ENCODE measurements at regions not wholly inside any gene's neighbourhood (a gene's known extent, or its start where the extent isn't known, plus 50 kb on each side); places are given as distances from the start of the nearest gene placed in this dataset.

DNA sequence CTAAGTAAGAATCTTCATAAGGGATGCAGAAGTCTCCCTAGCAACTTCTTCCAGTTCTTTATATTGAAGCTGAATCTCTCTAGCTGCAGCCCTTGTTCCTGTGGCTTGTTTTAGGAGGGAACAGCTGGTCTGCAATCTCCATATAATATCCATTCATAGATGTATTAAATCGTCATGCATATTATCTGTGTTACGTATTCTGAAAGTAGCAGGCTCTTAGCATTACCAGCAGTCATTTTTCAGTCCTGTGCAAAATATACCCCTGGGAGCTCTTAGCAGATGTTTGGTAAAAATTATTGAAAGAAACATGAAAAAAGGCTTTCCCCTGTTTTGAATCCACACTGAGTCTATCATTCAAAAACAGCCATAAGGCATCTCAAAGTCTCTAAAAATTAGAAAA is 385.3 kb downstream of the IRS1 start:
- no peak for TF ChIP-seq ZFX (IDR thresholded peaks at IDR 0.05)
- TF ChIP-seq, protein P1, sequence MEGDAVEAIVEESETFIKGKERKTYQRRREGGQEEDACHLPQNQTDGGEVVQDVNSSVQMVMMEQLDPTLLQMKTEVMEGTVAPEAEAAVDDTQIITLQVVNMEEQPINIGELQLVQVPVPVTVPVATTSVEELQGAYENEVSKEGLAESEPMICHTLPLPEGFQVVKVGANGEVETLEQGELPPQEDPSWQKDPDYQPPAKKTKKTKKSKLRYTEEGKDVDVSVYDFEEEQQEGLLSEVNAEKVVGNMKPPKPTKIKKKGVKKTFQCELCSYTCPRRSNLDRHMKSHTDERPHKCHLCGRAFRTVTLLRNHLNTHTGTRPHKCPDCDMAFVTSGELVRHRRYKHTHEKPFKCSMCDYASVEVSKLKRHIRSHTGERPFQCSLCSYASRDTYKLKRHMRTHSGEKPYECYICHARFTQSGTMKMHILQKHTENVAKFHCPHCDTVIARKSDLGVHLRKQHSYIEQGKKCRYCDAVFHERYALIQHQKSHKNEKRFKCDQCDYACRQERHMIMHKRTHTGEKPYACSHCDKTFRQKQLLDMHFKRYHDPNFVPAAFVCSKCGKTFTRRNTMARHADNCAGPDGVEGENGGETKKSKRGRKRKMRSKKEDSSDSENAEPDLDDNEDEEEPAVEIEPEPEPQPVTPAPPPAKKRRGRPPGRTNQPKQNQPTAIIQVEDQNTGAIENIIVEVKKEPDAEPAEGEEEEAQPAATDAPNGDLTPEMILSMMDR (conservative IDR thresholded peaks at IDR 0.05) = no peak
- H3K27ac ChIP-seq = no peak overlapping the region

DNA sequence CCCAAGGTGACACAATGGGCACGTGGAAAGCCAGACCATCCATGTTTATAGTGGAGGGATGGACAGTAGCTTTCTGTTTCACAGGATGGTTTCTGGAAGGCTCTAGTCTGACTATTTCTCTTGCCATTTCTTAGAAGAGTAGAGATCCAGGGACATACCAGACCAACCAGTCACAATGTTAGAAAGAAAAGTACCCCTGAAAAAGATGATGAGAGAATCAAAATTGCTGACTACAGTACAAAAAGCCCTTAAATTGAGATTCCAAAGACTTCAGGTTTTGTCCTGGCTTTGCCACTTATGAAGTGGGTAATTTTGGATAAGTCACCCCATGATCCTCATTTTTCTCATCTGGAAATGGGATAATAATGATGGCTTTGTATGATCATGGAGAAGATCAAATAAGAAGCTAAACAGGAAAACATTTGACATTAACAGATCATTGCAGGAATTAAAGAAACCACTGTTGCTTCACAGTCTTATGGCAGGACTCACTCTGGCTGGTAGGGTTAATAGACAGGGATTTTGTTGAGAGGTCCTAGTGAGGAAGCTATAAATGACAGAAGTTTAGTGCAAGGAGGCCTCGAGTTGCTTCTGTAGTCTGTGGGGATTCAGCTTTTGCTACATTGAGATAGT is 386.0 kb downstream of the IRS1 start:
- TF ChIP-seq, protein P1 (conservative IDR thresholded peaks at IDR 0.05) = no peak
- TF ChIP-seq ZFX (IDR thresholded peaks at IDR 0.05) = no peak

DNA sequence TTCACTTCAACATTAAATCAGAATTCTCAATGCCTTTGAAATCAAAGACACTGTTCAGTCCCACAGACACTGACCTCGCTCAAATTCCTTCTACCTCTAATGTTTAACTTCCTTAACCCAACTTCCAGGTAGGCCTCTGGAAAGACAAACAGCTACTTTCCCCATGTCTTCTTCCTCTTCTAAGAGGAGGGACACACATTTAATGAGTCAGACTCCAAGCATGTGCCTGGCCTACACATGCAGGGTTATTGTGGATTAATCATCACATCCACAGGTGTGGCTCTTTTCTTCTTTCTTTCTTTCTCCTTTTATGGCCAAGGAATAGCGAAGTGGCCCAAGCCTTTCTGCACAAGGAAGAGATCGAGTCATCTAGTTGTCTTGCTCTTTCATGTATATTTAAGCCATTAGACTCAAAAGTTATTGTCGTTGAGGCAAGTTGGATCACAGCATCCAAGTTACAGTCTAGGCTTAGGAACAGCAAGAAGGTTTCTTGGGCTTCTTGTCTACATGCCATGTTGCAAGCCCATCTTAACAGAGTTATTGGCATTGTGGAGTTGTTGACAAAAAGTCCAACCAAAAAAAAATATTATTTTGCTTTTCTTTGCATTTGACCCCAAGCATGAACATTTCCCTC is 387.8 kb downstream of the IRS1 start:
- H3K27ac ChIP-seq = no peak overlapping the region
- TF ChIP-seq, protein P1 (conservative IDR thresholded peaks at IDR 0.05) = no peak
- no peak for TF ChIP-seq ZFX (IDR thresholded peaks at IDR 0.05)

More for the DNA sequence above, 386.0 kb downstream of the IRS1 start:
- no peak overlapping the region for H3K27ac ChIP-seq

DNA sequence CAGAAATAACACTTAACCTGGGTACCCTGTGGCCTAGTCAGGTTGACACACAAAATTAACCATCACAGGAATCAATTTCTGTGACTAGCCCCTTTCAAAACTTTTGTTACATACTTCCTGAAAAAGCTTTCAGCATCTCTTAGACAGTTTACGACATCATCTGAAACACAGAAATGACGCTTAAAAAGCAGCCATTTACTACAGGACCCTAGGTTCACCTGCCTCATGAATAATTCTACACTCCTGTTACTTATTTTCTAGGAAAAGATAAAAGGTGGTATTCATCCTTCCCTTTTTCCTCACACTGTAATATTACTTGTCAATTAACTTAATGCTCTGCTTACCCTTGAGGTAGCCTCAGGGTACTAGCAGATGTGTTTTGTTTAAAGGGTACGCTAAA is 388.4 kb downstream of the IRS1 start:
- H3K27ac ChIP-seq = no peak overlapping the region
- no peak for TF ChIP-seq ZFX (IDR thresholded peaks at IDR 0.05)
- TF ChIP-seq, protein P1 (conservative IDR thresholded peaks at IDR 0.05) = no peak

DNA sequence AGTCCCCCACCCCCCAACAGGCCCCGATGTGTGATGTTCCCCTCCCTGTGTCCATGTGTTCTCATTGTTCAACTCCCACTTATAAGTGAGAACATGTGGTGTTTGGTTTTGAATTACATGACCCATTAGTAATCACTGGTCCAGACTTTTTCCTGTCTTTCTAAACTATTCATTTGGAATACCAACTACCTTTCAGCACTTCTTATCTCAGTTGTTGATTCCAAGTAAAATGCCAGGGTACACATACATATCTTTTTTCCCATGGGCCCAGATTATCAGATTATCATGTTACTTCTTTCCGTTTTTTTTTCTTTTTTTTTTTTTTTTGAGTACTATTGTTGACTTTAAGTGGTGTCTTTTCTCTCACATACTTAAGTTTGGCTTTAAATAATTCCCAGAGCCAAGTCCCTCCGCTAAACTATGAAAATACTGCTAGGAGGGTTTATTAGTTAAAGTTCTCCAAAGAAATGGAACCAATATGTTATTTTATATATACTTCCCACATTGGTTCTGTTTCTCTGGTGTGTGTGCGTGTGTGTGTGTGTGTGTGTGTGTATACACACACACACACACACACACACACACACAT is 389.3 kb downstream of the IRS1 start:
- no peak overlapping the region for H3K27ac ChIP-seq
- TF ChIP-seq ZFX (IDR thresholded peaks at IDR 0.05) = no peak
- TF ChIP-seq, protein P1 (conservative IDR thresholded peaks at IDR 0.05) = no peak

DNA sequence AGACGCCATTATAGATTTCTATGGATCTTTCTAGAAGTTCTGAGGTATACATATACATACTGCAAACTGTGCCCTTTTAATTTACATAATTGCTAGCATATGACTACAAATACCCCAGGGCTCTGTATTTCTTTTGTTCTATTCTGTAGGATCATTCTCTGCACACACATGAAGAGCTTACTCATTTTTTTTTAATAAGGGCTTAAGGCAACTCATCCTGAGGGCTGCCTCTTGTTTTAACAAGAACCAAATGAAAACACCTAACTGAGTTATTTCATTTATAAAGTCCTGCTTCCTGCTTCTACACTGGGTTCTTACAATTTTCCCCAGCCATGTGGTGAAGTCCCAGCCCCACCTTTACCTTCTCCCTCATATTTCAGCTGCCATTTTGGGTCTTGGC is 390.5 kb downstream of the IRS1 start:
- H3K27ac ChIP-seq = no peak overlapping the region
- TF ChIP-seq, protein P1 (conservative IDR thresholded peaks at IDR 0.05) = no peak
- TF ChIP-seq ZFX (IDR thresholded peaks at IDR 0.05) = no peak

DNA sequence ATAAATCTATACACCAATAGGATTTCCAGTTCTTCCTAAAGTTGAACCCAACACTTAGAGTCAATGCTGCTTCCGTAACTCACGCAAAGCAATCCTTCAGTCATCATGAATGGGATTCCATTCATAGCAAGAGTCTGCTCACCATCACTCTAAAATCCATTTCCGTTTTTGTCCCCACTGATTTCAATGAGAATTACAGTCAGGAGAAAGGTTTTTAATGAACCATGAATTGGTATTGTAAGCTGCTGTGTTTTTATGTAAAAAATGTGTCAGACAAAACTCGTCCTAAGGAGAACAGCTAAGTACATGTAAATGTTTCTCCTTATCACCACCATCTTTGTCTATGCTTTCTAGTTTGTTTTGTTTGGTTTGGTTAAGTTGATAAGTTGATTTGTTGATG is 391.5 kb downstream of the IRS1 start:
- H3K27ac ChIP-seq = no peak overlapping the region
- no peak for TF ChIP-seq ZFX (IDR thresholded peaks at IDR 0.05)
- TF ChIP-seq, protein P1 (conservative IDR thresholded peaks at IDR 0.05) = no peak
